ENCODE measurements at regions not wholly inside any gene's neighbourhood (a gene's known extent, or its start where the extent isn't known, plus 50 kb on each side); places are given as distances from the start of the nearest gene placed in this dataset.

GRCh38 chr3:14301558-14301957, 100.8 kb upstream of the SLC6A6 start:
- ChIA-PET CTCF (no interaction called here), POLR2A (ENCODE audit: low non-redundant PET) (no interaction called here)
- DNase-seq (ENCODE audit: low spot score): no peak
- no peak for TF ChIP-seq CTCF (conservative IDR thresholded peaks at IDR 0.05; ENCODE audit: low read depth)
- no peak overlapping the region for H3K27ac ChIP-seq

GRCh38 chr3:14303336-14304100, 98.9 kb upstream of the SLC6A6 start:
- CTCF ChIA-PET: no interaction called here
- POLR2A ChIA-PET (ENCODE audit: low non-redundant PET): no interaction called here
- no peak for DNase-seq (ENCODE audit: low spot score)
- TF ChIP-seq CTCF (conservative IDR thresholded peaks at IDR 0.05; ENCODE audit: low read depth): no peak
- H3K27ac ChIP-seq: no peak overlapping the region

- CTCF ChIA-PET: no interaction called here
- POLR2A ChIA-PET (ENCODE audit: low non-redundant PET): no interaction called here
- no peak for TF ChIP-seq CTCF (conservative IDR thresholded peaks at IDR 0.05; ENCODE audit: low read depth)
- no peak overlapping the region for H3K27ac ChIP-seq
- no peak for DNase-seq (ENCODE audit: low spot score)
Observed at GRCh38 chr3:14304101-14305045, 98.0 kb upstream of the SLC6A6 start.

GRCh38 chr3:14305324-14305723, 97.1 kb upstream of the SLC6A6 start:
- no peak for TF ChIP-seq CTCF (conservative IDR thresholded peaks at IDR 0.05; ENCODE audit: low read depth)
- ChIA-PET POLR2A (ENCODE audit: low non-redundant PET) (no interaction called here), CTCF (no interaction called here)
- H3K27ac ChIP-seq: no peak overlapping the region
- no peak for DNase-seq (ENCODE audit: low spot score)

- DNase-seq (ENCODE audit: low spot score): no peak
- ChIA-PET CTCF (no interaction called here), POLR2A (ENCODE audit: low non-redundant PET) (no interaction called here)
- H3K27ac ChIP-seq: no peak overlapping the region
- TF ChIP-seq CTCF (conservative IDR thresholded peaks at IDR 0.05; ENCODE audit: low read depth): no peak
Observed at GRCh38 chr3:14306142-14306541, 96.3 kb upstream of the SLC6A6 start.

- TF ChIP-seq CTCF (conservative IDR thresholded peaks at IDR 0.05; ENCODE audit: low read depth): no peak
- no peak overlapping the region for H3K27ac ChIP-seq
- ChIA-PET POLR2A (ENCODE audit: low non-redundant PET) (no interaction called here), CTCF (no interaction called here)
- DNase-seq (ENCODE audit: low spot score): no peak
Observed at GRCh38 chr3:14307656-14308302, 94.6 kb upstream of the SLC6A6 start.

All from RWPE1 (cell line).